Mucosa of rectum (tissue), 2 donors: ENCODE measurements at regions not wholly inside any gene's neighbourhood (a gene's known extent, or its start where the extent isn't known, plus 50 kb on each side); places are given as distances from the start of the nearest gene placed in this dataset.
"Not testable (repeated sequence)": the region's sequence is repeated elsewhere in the genome, so short reads cannot be mapped to it uniquely, and the experiment has no call there.

Experiments used
- H3K27ac ChIP-seq, 2 donors: one replicate each; pipeline ENCODE4 v1.7.0; 2013; ENCODE audit warnings: inconsistent platforms in 2 of 2, low read depth in 2 of 2, low read length in 2 of 2
- H3K27me3 ChIP-seq, 2 donors: one replicate each; pipeline ENCODE4 v1.7.0; 2013; ENCODE audit warnings: low read length in 2 of 2; ENCODE audit not compliant: control insufficient read depth in 2 of 2, insufficient read depth in 2 of 2
- H3K36me3 ChIP-seq, 2 donors: one replicate each; pipeline ENCODE4 v1.7.0; 2013; ENCODE audit warnings: low read length in 2 of 2; ENCODE audit not compliant: control insufficient read depth in 2 of 2, insufficient read depth in 2 of 2
- H3K4me1 ChIP-seq, 2 donors: one replicate each; pipeline ENCODE4 v1.7.0; 2013; ENCODE audit warnings: low read length in 2 of 2, mild to moderate bottlenecking in 1 of 2; ENCODE audit not compliant: control insufficient read depth in 2 of 2, insufficient read depth in 2 of 2
- H3K4me3 ChIP-seq, 2 donors: one replicate each; pipeline ENCODE4 v1.7.0; 2013; ENCODE audit warnings: low read length in 2 of 2
- H3K9ac ChIP-seq, 2 donors: one replicate each; pipeline ENCODE4 v1.7.0; 2013; ENCODE audit warnings: low read length in 2 of 2, low read depth in 1 of 2, mild to moderate bottlenecking in 1 of 2
- H3K9me3 ChIP-seq, 2 donors: one replicate each; pipeline ENCODE4 v1.7.0; 2013; ENCODE audit warnings: low read length in 2 of 2; ENCODE audit not compliant: control insufficient read depth in 2 of 2
- donor health status: healthy.
- donor health status: Normal muscosa, but diverticular disease.

GRCh38 chr1:157438146-157438545, 114.2 kb downstream of the FCRL5 start:
- Histone ChIP-seq H3K27ac (no peak overlapping the region), H3K4me3 (no peak overlapping the region), H3K36me3 (no peaks in the 10 kb centered on the region), H3K9ac (no peak overlapping the region), H3K4me1 (peaks cover 0 to 2% of the 10 kb centered on the region in 2 donors), H3K9me3 (no peaks in the 10 kb centered on the region), H3K27me3 (peaks cover 0 to 2% of the 10 kb centered on the region in 2 donors)

GRCh38 chr1:157437296-157437695, 115.0 kb downstream of the FCRL5 start:
- H3K27ac ChIP-seq, result no peak overlapping the region
- H3K4me1 ChIP-seq, result peaks cover 0 to under 1% of the 10 kb centered on the region in 2 donors
- no peaks in the 10 kb centered on the region for H3K9me3 ChIP-seq
- no peak overlapping the region for H3K9ac ChIP-seq
- H3K27me3 ChIP-seq, result peaks cover 0 to 2% of the 10 kb centered on the region in 2 donors
- no peak overlapping the region for H3K4me3 ChIP-seq
- no peaks in the 10 kb centered on the region for H3K36me3 ChIP-seq

- no peaks in the 10 kb centered on the region for H3K36me3 ChIP-seq
- no peaks in the 10 kb centered on the region for H3K9me3 ChIP-seq
- H3K4me1 ChIP-seq, result no peaks in the 10 kb centered on the region
- no peak overlapping the region for H3K27ac ChIP-seq
- H3K4me3 ChIP-seq, result no peak overlapping the region
- H3K9ac ChIP-seq, result no peak overlapping the region
- peaks cover 0 to 2% of the 10 kb centered on the region in 2 donors for H3K27me3 ChIP-seq
Observed at GRCh38 chr1:157431751-157432150, 120.6 kb downstream of the FCRL5 start.

GRCh38 chr1:157429601-157430240, 122.6 kb downstream of the FCRL5 start:
- Histone ChIP-seq H3K9ac (no peak overlapping the region), H3K27ac (no peak overlapping the region), H3K9me3 (no peaks in the 10 kb centered on the region), H3K4me1 (no peaks in the 10 kb centered on the region), H3K36me3 (no peaks in the 10 kb centered on the region), H3K4me3 (no peak overlapping the region), H3K27me3 (peaks cover 0 to 2% of the 10 kb centered on the region in 2 donors)

GRCh38 chr1:157423764-157424163, 128.6 kb downstream of the FCRL5 start:
- not testable (repeated sequence) for H3K4me3 ChIP-seq, H3K27ac ChIP-seq, H3K9me3 ChIP-seq

GRCh38 chr1:157419845-157420542, 132.3 kb downstream of the FCRL5 start:
- peaks cover 0 to 7% of the 10 kb centered on the region in 2 donors for H3K27me3 ChIP-seq
- H3K36me3 ChIP-seq, result no peaks in the 10 kb centered on the region
- H3K27ac ChIP-seq, result no peak overlapping the region
- H3K4me1 ChIP-seq, result no peaks in the 10 kb centered on the region
- no peaks in the 10 kb centered on the region for H3K9me3 ChIP-seq
- no peak overlapping the region for H3K4me3 ChIP-seq
- no peak overlapping the region for H3K9ac ChIP-seq

More at GRCh38 chr1:157423764-157424163, 128.6 kb downstream of the FCRL5 start:
- H3K4me1 ChIP-seq, H3K9ac ChIP-seq, H3K36me3 ChIP-seq, H3K27me3 ChIP-seq: not testable (repeated sequence)

- Histone ChIP-seq H3K4me1 (no peaks in the 10 kb centered on the region), H3K27me3 (peaks cover 0 to 7% of the 10 kb centered on the region in 2 donors), H3K4me3 (no peak overlapping the region), H3K27ac (no peak overlapping the region), H3K36me3 (no peaks in the 10 kb centered on the region), H3K9ac (no peak overlapping the region), H3K9me3 (no peaks in the 10 kb centered on the region)
Observed at GRCh38 chr1:157418659-157419058, 133.7 kb downstream of the FCRL5 start.

GRCh38 chr1:157418231-157418630, 134.1 kb downstream of the FCRL5 start:
- no peak overlapping the region for H3K27ac ChIP-seq
- H3K4me1 ChIP-seq, result no peaks in the 10 kb centered on the region
- no peaks in the 10 kb centered on the region for H3K36me3 ChIP-seq
- H3K27me3 ChIP-seq, result peaks cover 0 to 7% of the 10 kb centered on the region in 2 donors
- no peak overlapping the region for H3K4me3 ChIP-seq
- H3K9ac ChIP-seq, result no peak overlapping the region
- no peaks in the 10 kb centered on the region for H3K9me3 ChIP-seq

GRCh38 chr1:157415661-157416060, 136.7 kb downstream of the FCRL5 start:
- Histone ChIP-seq H3K27ac (no peak overlapping the region), H3K36me3 (no peaks in the 10 kb centered on the region), H3K9ac (no peak overlapping the region)

GRCh38 chr1:157412308-157412707, 140.0 kb downstream of the FCRL5 start:
- Histone ChIP-seq H3K4me3 (no peak overlapping the region), H3K27ac (no peak overlapping the region), H3K27me3 (peaks cover 0 to 2% of the 10 kb centered on the region in 2 donors), H3K36me3 (no peaks in the 10 kb centered on the region), H3K9me3 (no peaks in the 10 kb centered on the region), H3K4me1 (peaks cover 0 to 3% of the 10 kb centered on the region in 2 donors), H3K9ac (no peak overlapping the region)

More at GRCh38 chr1:157415661-157416060, 136.7 kb downstream of the FCRL5 start:
- peaks cover 0 to 7% of the 10 kb centered on the region in 2 donors for H3K27me3 ChIP-seq
- no peaks in the 10 kb centered on the region for H3K9me3 ChIP-seq
- no peak overlapping the region for H3K4me3 ChIP-seq
- H3K4me1 ChIP-seq, result peaks cover 0 to 3% of the 10 kb centered on the region in 2 donors
